Fibroblast of mammary gland (primary cell): ENCODE measurements at regions not wholly inside any gene's neighbourhood (a gene's known extent, or its start where the extent isn't known, plus 50 kb on each side); places are given as distances from the start of the nearest gene placed in this dataset.

Experiments used
- DNase-seq: peaks from one replicate; pipeline ENCODE4 v3.0.0-alpha.2; 2010; ENCODE audit warnings: low read depth
- H3K4me3 ChIP-seq: 2 replicates; pipeline ENCODE4 v1.5.1; 2011; ENCODE audit warnings: low read depth, mild to moderate bottlenecking, low read length, moderate library complexity; ENCODE audit not compliant: control insufficient read depth
- TF ChIP-seq, protein P1 (sequence below): conservative IDR thresholded peaks from 2 replicates; pipeline ENCODE4 v1.5.1; 2011; ENCODE audit warnings: low read depth, low read length, inconsistent platforms; ENCODE audit not compliant: control insufficient read depth, insufficient read depth

- no peak for DNase-seq
- TF ChIP-seq, protein P1, sequence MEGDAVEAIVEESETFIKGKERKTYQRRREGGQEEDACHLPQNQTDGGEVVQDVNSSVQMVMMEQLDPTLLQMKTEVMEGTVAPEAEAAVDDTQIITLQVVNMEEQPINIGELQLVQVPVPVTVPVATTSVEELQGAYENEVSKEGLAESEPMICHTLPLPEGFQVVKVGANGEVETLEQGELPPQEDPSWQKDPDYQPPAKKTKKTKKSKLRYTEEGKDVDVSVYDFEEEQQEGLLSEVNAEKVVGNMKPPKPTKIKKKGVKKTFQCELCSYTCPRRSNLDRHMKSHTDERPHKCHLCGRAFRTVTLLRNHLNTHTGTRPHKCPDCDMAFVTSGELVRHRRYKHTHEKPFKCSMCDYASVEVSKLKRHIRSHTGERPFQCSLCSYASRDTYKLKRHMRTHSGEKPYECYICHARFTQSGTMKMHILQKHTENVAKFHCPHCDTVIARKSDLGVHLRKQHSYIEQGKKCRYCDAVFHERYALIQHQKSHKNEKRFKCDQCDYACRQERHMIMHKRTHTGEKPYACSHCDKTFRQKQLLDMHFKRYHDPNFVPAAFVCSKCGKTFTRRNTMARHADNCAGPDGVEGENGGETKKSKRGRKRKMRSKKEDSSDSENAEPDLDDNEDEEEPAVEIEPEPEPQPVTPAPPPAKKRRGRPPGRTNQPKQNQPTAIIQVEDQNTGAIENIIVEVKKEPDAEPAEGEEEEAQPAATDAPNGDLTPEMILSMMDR = no peak
- no peak overlapping the region for H3K4me3 ChIP-seq
Observed at GRCh38 chr11:90656171-90656570, 433.3 kb upstream of the CHORDC1 start.

DNA sequence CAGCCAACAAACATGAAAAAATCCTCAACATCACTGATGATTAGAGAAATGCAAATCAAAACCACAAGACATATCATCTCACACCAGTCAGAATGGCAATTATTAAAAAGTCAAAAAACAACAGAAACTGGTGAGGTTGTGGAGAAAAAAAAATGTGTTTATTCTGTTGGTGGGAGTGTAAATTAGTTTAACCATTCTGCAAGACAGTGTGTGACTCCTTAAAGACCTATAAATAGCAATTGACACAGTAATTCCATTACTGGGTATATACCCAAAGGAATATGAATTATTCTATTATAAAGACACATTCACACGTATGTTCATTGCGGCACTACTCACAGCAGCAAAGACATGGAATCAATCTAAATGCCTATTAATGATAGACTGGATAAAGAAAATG lies 427.3 kb upstream of the CHORDC1 start:
- DNase-seq = no peak
- no peak overlapping the region for H3K4me3 ChIP-seq
- TF ChIP-seq, protein P1 = no peak

DNA sequence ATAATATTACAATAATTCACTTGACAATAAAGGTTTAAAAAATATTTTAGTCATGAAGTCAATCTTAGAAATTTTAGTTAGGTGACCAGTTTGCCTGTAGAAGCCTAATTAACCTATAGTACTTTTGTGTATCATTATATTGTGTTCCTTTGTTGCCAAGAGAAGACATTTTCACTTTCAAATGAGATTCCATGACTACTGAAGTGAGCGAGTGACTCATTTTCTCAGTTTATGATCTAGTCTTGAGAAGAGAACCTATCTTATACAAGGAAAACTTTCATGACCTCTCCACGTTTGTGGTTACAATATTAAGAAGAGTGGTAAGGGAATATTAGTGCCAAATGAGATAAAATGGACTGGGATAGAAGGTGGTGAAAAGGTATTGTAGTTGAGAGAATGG lies 423.9 kb upstream of the CHORDC1 start:
- TF ChIP-seq, protein P1 = no peak
- DNase-seq = no peak

GRCh38 chr11:90646266-90646665 lies 423.4 kb upstream of the CHORDC1 start:
- H3K4me3 ChIP-seq = no peak overlapping the region
- TF ChIP-seq, protein P1 = no peak
- no peak for DNase-seq

More for the DNA sequence above, 423.9 kb upstream of the CHORDC1 start:
- H3K4me3 ChIP-seq = no peak overlapping the region

GRCh38 chr11:90639461-90639993 lies 416.7 kb upstream of the CHORDC1 start:
- DNase-seq = no peak
- no peak overlapping the region for H3K4me3 ChIP-seq

DNA sequence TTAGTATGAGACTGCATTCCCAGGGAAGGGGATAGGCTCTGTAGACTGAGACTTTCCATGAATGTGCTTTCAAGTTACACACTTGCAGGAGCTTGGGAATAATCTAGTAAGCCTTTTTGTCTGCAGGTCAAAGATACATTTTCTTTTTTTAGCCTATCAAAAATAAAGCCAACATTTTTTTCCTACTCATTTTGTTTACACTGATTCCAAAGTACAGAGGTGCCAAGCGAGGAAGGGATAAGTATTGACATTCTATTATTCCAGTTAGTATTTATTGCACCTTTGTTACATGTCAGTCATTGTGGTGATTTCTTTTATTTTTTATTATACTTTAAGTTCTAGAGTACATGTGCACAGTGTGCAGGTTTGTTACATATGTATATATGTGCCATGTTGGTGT lies 413.0 kb upstream of the CHORDC1 start:
- no peak overlapping the region for H3K4me3 ChIP-seq
- TF ChIP-seq, protein P1 = no peak
- no peak for DNase-seq

More at GRCh38 chr11:90639461-90639993, 416.7 kb upstream of the CHORDC1 start:
- TF ChIP-seq, protein P1 = peak; percentile 3

DNA sequence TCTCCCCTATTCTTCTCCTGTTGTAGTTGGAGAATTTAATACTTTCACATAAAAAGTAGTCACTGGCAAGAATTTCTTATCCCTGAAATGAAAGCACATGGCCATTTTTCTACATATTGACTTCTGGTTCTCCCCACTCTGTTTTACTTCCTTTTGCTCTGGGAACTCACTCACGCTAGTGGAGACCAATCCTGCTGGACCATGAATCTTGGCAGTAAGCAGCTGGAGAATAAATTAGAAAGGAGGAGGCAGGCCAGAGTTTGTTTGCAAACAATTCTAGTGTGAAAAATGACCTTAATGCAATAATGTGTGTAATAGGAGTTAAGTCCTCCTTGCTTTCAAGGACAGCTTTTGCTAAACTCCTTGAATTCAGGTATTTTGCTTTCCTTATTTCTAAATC lies 412.3 kb upstream of the CHORDC1 start:
- TF ChIP-seq, protein P1 = no peak
- no peak overlapping the region for H3K4me3 ChIP-seq
- no peak for DNase-seq
